ENCODE measurements at regions not wholly inside any gene's neighbourhood (a gene's known extent, or its start where the extent isn't known, plus 50 kb on each side); places are given as distances from the start of the nearest gene placed in this dataset.

GRCh38 chr5:93048858-93049257, 532.2 kb downstream of the NR2F1-AS1 start:
- DNase-seq, result no peak

GRCh38 chr5:93044859-93045666, 536.0 kb downstream of the NR2F1-AS1 start:
- DNase-seq, result peak; percentile 39

GRCh38 chr5:93039888-93040287, 541.1 kb downstream of the NR2F1-AS1 start:
- no peak for DNase-seq

- no peak for DNase-seq
These were observed 546.1 kb downstream of the NR2F1-AS1 start for GRCh38 chr5:93034621-93035590.

- no peak for DNase-seq
These were observed 558.1 kb downstream of the NR2F1-AS1 start for GRCh38 chr5:93022796-93023447.

- no peak for DNase-seq
These were observed 558.8 kb downstream of the NR2F1-AS1 start for GRCh38 chr5:93022211-93022610.

GRCh38 chr5:93019896-93020295, 561.1 kb downstream of the NR2F1-AS1 start:
- peak; percentile 21 for DNase-seq

GRCh38 chr5:93018461-93018860, 562.6 kb downstream of the NR2F1-AS1 start:
- no peak for DNase-seq

- no peak for DNase-seq
These were observed 563.2 kb downstream of the NR2F1-AS1 start for GRCh38 chr5:93017849-93018248.

GRCh38 chr5:93017376-93017775, 563.6 kb downstream of the NR2F1-AS1 start:
- DNase-seq, result no peak

- no peak for DNase-seq
These were observed 570.4 kb downstream of the NR2F1-AS1 start for GRCh38 chr5:93010616-93011015.

- DNase-seq, result no peak
These were observed 571.0 kb downstream of the NR2F1-AS1 start for GRCh38 chr5:93010037-93010436.

- no peak for DNase-seq
These were observed 572.4 kb downstream of the NR2F1-AS1 start for GRCh38 chr5:93008502-93009207.

- DNase-seq, result no peak
These were observed 574.1 kb downstream of the NR2F1-AS1 start for GRCh38 chr5:93006915-93007314.

- no peak for DNase-seq
These were observed 582.6 kb downstream of the NR2F1-AS1 start for GRCh38 chr5:92998456-92998855.

GRCh38 chr5:92994392-92994791, 586.6 kb downstream of the NR2F1-AS1 start:
- DNase-seq, result no peak

- DNase-seq, result no peak
These were observed 588.9 kb downstream of the NR2F1-AS1 start for GRCh38 chr5:92992073-92992472.

GRCh38 chr5:92991581-92992067, 589.4 kb downstream of the NR2F1-AS1 start:
- no peak for DNase-seq

- no peak for DNase-seq
These were observed 590.2 kb downstream of the NR2F1-AS1 start for GRCh38 chr5:92990771-92991170.

- no peak for DNase-seq
These were observed 600.0 kb downstream of the NR2F1-AS1 start for GRCh38 chr5:92981001-92981400.

GRCh38 chr5:92980491-92980890, 600.5 kb downstream of the NR2F1-AS1 start:
- no peak for DNase-seq

GRCh38 chr5:92979716-92980115, 601.3 kb downstream of the NR2F1-AS1 start:
- no peak for DNase-seq

All from NCI-H524 treated with DMSO at 0.1 percent for 48 hours (cell line).